WTC11 (cell line): ENCODE measurements at regions not wholly inside any gene's neighbourhood (a gene's known extent, or its start where the extent isn't known, plus 50 kb on each side); places are given as distances from the start of the nearest gene placed in this dataset.

ENCODE experiments used
- ATAC-seq: fragments of 200-7000 bp; cut with Tn5 transposase; 2 replicates; pipeline ENCODE4 v1.10.0; 2021; ENCODE audit warnings: mild to moderate bottlenecking, moderate library complexity
- CTCF ChIA-PET: fragments of 300-600 bp; sonication (Branson Sonifier 250); formaldehyde crosslinking; loops from one replicate; lab custom pipeline; 2021; ENCODE audit warnings: antibody characterized with exemption; lab: Charles Lee
- POLR2A ChIA-PET: fragments of 350-600 bp; sonication (Branson Sonifier 250); formaldehyde crosslinking; loops from one replicate; lab custom pipeline; 2021; ENCODE audit warnings: antibody characterized with exemption; lab: Charles Lee
- DNase-seq: peaks from one replicate; pipeline ENCODE4 v3.0.0; 2021; ENCODE audit warnings: low spot score
- H3K27ac Mint-ChIP-seq: 2 replicates; pipeline ENCODE4 v1.8.0; 2021; ENCODE audit warnings: mixed read lengths
- H3K27me3 Mint-ChIP-seq: 2 replicates; pipeline ENCODE4 v1.8.0; 2021; ENCODE audit warnings: low read depth, mild to moderate bottlenecking, moderate library complexity, mixed read lengths
- H3K36me3 Mint-ChIP-seq: 2 replicates; pipeline ENCODE4 v1.8.0; 2021; ENCODE audit warnings: mixed read lengths
- H3K4me1 Mint-ChIP-seq: 2 replicates; pipeline ENCODE4 v1.8.0; 2022; ENCODE audit warnings: mixed read lengths
- H3K4me3 Mint-ChIP-seq: 2 replicates; pipeline ENCODE4 v1.8.0; 2021; ENCODE audit warnings: mild to moderate bottlenecking, moderate library complexity, mixed read lengths
- H3K9me3 Mint-ChIP-seq: 2 replicates; pipeline ENCODE4 v1.8.0; 2021; ENCODE audit warnings: mixed read lengths
- ATF1 ChIP-seq: sonication (generic); formaldehyde crosslinking; IDR thresholded peaks from 2 replicates; pipeline ENCODE4 v1.8.1; 2023; ENCODE audit warnings: mild to moderate bottlenecking, moderate library complexity, missing genetic modification reagents
- CBFB ChIP-seq: sonication (generic); formaldehyde crosslinking; IDR thresholded peaks from 2 replicates; pipeline ENCODE4 v1.8.1; 2022; ENCODE audit warnings: mild to moderate bottlenecking, low read depth, missing genetic modification reagents
- E2F4 ChIP-seq: sonication (generic); formaldehyde crosslinking; IDR thresholded peaks from 2 replicates; pipeline ENCODE4 v1.8.1; 2022; ENCODE audit warnings: low read depth, mild to moderate bottlenecking, moderate library complexity, missing genetic modification reagents, borderline replicate concordance
- GTF2I ChIP-seq: fragments of 250-450 bp; sonication (Bioruptor Pico); conservative IDR thresholded peaks from 2 replicates; pipeline ENCODE4 v1.4.0; 2021; ENCODE audit warnings: mild to moderate bottlenecking
- IRF2 ChIP-seq: sonication (generic); formaldehyde crosslinking; IDR thresholded peaks from 2 replicates; pipeline ENCODE4 v1.8.0; 2022; ENCODE audit warnings: low read depth, missing genetic modification reagents, borderline replicate concordance
- JAZF1 ChIP-seq: fragments of 250-450 bp; sonication (Bioruptor Pico); IDR thresholded peaks from 2 replicates; pipeline ENCODE4 v1.9.0; 2021; ENCODE audit warnings: moderate library complexity, mild to moderate bottlenecking, inconsistent platforms
- JUN ChIP-seq: sonication (generic); formaldehyde crosslinking; IDR thresholded peaks from 2 replicates; pipeline ENCODE4 v1.8.0; 2023; ENCODE audit warnings: mild to moderate bottlenecking, missing genetic modification reagents
- MYBL2 ChIP-seq: sonication (generic); formaldehyde crosslinking; IDR thresholded peaks from 2 replicates; pipeline ENCODE4 v1.8.1; 2023; ENCODE audit warnings: mild to moderate bottlenecking, moderate library complexity, missing genetic modification reagents
- SOX15 ChIP-seq: fragments of 250-450 bp; sonication (Bioruptor Pico); IDR thresholded peaks from 2 replicates; pipeline ENCODE4 v1.9.0; 2021; ENCODE audit warnings: mild to moderate bottlenecking
- SP1 ChIP-seq: sonication (generic); formaldehyde crosslinking; conservative IDR thresholded peaks from 2 replicates; pipeline ENCODE4 v1.8.1; 2022; ENCODE audit warnings: missing genetic modification reagents
- TEAD1 ChIP-seq: sonication (generic); formaldehyde crosslinking; IDR thresholded peaks from 2 replicates; pipeline ENCODE4 v1.8.0; 2022; ENCODE audit warnings: mild to moderate bottlenecking, missing genetic modification reagents
- TEAD4 ChIP-seq: sonication (generic); formaldehyde crosslinking; IDR thresholded peaks from 2 replicates; pipeline ENCODE4 v1.8.0; 2022; ENCODE audit warnings: mild to moderate bottlenecking, missing genetic modification reagents
- TP53 ChIP-seq: sonication (generic); formaldehyde crosslinking; IDR thresholded peaks from 2 replicates; pipeline ENCODE4 v1.8.1; 2023; ENCODE audit warnings: mild to moderate bottlenecking, missing genetic modification reagents
- ZNF121 ChIP-seq: sonication (generic); formaldehyde crosslinking; IDR thresholded peaks from 2 replicates; pipeline ENCODE4 v1.8.0; 2023; ENCODE audit warnings: missing genetic modification reagents
- ZNF138 ChIP-seq: sonication (generic); formaldehyde crosslinking; conservative IDR thresholded peaks from 2 replicates; pipeline ENCODE4 v1.8.1; 2022; ENCODE audit warnings: mild to moderate bottlenecking, moderate library complexity, missing genetic modification reagents
- ZNF232 ChIP-seq: sonication (generic); formaldehyde crosslinking; IDR thresholded peaks from 2 replicates; pipeline ENCODE4 v1.8.0; 2022; ENCODE audit warnings: mild to moderate bottlenecking, missing genetic modification reagents
- ZNF396 ChIP-seq: fragments of 250-450 bp; sonication (Bioruptor Pico); IDR thresholded peaks from 2 replicates; pipeline ENCODE4 v1.8.0; 2021; ENCODE audit warnings: mild to moderate bottlenecking, moderate library complexity, borderline replicate concordance
- ZNF423 ChIP-seq: fragments of 250-450 bp; sonication (Bioruptor Pico); IDR thresholded peaks from 2 replicates; pipeline ENCODE4 v2.1.2; 2022; ENCODE audit warnings: mild to moderate bottlenecking, moderate library complexity
- ZNF671 ChIP-seq: fragments of 250-450 bp; sonication (Bioruptor Pico); IDR thresholded peaks from 2 replicates; pipeline ENCODE4 v1.8.0; 2021; ENCODE audit warnings: mild to moderate bottlenecking
- TF ChIP-seq, protein P1 (sequence below): sonication (generic); formaldehyde crosslinking; IDR thresholded peaks from 2 replicates; pipeline ENCODE4 v1.8.0; 2022; ENCODE audit warnings: missing genetic modification reagents
- TF ChIP-seq, protein P2 (sequence below): sonication (generic); formaldehyde crosslinking; IDR thresholded peaks from 2 replicates; pipeline ENCODE4 v1.8.1; 2023; ENCODE audit warnings: mild to moderate bottlenecking, moderate library complexity, missing genetic modification reagents
- TF ChIP-seq, protein P3 (sequence below): fragments of 250-450 bp; sonication (Bioruptor Pico); IDR thresholded peaks from 2 replicates; pipeline ENCODE4 v1.9.0; 2021; ENCODE audit warnings: mild to moderate bottlenecking
- TF ChIP-seq, protein P4 (sequence below): sonication (generic); formaldehyde crosslinking; IDR thresholded peaks from 2 replicates; pipeline ENCODE4 v1.8.0; 2022; ENCODE audit warnings: mild to moderate bottlenecking, missing genetic modification reagents
- TF ChIP-seq, protein P5 (sequence below): sonication (generic); formaldehyde crosslinking; IDR thresholded peaks from 2 replicates; pipeline ENCODE4 v1.8.1; 2022; ENCODE audit warnings: mild to moderate bottlenecking, moderate library complexity, missing genetic modification reagents
- TF ChIP-seq, protein P6 (sequence below): sonication (generic); formaldehyde crosslinking; IDR thresholded peaks from 2 replicates; pipeline ENCODE4 v1.8.1; 2023; ENCODE audit warnings: mild to moderate bottlenecking, missing genetic modification reagents, moderate library complexity

GRCh38 chr4:62953752-62954151 is 1455.5 kb downstream of the TECRL start:
- peak; percentile 100 for ATAC-seq
- ChIA-PET CTCF (no interaction called here), POLR2A (no interaction called here)
- peaks cover 20% of the 10 kb centered on the region for H3K4me1 Mint-ChIP-seq
- no peaks in the 10 kb centered on the region for H3K36me3 Mint-ChIP-seq
- H3K4me3 Mint-ChIP-seq: no peak overlapping the region
- H3K9me3 Mint-ChIP-seq: peaks cover 6% of the 10 kb centered on the region; the same call in 1 of the 2 replicates
- no peak for DNase-seq
- no peaks in the 10 kb centered on the region for H3K27me3 Mint-ChIP-seq
- TF ChIP-seq JAZF1 (CRISPR knock-in tag): no peak
- TF ChIP-seq, protein P1, sequence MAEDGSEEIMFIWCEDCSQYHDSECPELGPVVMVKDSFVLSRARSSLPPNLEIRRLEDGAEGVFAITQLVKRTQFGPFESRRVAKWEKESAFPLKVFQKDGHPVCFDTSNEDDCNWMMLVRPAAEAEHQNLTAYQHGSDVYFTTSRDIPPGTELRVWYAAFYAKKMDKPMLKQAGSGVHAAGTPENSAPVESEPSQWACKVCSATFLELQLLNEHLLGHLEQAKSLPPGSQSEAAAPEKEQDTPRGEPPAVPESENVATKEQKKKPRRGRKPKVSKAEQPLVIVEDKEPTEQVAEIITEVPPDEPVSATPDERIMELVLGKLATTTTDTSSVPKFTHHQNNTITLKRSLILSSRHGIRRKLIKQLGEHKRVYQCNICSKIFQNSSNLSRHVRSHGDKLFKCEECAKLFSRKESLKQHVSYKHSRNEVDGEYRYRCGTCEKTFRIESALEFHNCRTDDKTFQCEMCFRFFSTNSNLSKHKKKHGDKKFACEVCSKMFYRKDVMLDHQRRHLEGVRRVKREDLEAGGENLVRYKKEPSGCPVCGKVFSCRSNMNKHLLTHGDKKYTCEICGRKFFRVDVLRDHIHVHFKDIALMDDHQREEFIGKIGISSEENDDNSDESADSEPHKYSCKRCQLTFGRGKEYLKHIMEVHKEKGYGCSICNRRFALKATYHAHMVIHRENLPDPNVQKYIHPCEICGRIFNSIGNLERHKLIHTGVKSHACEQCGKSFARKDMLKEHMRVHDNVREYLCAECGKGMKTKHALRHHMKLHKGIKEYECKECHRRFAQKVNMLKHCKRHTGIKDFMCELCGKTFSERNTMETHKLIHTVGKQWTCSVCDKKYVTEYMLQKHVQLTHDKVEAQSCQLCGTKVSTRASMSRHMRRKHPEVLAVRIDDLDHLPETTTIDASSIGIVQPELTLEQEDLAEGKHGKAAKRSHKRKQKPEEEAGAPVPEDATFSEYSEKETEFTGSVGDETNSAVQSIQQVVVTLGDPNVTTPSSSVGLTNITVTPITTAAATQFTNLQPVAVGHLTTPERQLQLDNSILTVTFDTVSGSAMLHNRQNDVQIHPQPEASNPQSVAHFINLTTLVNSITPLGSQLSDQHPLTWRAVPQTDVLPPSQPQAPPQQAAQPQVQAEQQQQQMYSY (CRISPR knock-in tag): no peak
- no peak for TF ChIP-seq TEAD4 (CRISPR knock-in tag)
- TF ChIP-seq, protein P2, sequence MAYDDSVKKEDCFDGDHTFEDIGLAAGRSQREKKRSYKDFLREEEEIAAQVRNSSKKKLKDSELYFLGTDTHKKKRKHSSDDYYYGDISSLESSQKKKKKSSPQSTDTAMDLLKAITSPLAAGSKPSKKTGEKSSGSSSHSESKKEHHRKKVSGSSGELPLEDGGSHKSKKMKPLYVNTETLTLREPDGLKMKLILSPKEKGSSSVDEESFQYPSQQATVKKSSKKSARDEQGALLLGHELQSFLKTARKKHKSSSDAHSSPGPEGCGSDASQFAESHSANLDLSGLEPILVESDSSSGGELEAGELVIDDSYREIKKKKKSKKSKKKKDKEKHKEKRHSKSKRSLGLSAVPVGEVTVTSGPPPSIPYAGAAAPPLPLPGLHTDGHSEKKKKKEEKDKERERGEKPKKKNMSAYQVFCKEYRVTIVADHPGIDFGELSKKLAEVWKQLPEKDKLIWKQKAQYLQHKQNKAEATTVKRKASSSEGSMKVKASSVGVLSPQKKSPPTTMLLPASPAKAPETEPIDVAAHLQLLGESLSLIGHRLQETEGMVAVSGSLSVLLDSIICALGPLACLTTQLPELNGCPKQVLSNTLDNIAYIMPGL (CRISPR knock-in tag): no peak
- TF ChIP-seq, protein P3, sequence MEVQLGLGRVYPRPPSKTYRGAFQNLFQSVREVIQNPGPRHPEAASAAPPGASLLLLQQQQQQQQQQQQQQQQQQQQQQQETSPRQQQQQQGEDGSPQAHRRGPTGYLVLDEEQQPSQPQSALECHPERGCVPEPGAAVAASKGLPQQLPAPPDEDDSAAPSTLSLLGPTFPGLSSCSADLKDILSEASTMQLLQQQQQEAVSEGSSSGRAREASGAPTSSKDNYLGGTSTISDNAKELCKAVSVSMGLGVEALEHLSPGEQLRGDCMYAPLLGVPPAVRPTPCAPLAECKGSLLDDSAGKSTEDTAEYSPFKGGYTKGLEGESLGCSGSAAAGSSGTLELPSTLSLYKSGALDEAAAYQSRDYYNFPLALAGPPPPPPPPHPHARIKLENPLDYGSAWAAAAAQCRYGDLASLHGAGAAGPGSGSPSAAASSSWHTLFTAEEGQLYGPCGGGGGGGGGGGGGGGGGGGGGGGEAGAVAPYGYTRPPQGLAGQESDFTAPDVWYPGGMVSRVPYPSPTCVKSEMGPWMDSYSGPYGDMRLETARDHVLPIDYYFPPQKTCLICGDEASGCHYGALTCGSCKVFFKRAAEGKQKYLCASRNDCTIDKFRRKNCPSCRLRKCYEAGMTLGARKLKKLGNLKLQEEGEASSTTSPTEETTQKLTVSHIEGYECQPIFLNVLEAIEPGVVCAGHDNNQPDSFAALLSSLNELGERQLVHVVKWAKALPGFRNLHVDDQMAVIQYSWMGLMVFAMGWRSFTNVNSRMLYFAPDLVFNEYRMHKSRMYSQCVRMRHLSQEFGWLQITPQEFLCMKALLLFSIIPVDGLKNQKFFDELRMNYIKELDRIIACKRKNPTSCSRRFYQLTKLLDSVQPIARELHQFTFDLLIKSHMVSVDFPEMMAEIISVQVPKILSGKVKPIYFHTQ (CRISPR knock-in tag): no peak
- TF ChIP-seq GTF2I (CRISPR knock-in tag): no peak
- TF ChIP-seq ATF1 (CRISPR knock-in tag): no peak
- TF ChIP-seq MYBL2: no peak
- TF ChIP-seq ZNF232 (CRISPR knock-in tag): no peak
- no peak for TF ChIP-seq ZNF121 (CRISPR knock-in tag)
- TF ChIP-seq, protein P4, sequence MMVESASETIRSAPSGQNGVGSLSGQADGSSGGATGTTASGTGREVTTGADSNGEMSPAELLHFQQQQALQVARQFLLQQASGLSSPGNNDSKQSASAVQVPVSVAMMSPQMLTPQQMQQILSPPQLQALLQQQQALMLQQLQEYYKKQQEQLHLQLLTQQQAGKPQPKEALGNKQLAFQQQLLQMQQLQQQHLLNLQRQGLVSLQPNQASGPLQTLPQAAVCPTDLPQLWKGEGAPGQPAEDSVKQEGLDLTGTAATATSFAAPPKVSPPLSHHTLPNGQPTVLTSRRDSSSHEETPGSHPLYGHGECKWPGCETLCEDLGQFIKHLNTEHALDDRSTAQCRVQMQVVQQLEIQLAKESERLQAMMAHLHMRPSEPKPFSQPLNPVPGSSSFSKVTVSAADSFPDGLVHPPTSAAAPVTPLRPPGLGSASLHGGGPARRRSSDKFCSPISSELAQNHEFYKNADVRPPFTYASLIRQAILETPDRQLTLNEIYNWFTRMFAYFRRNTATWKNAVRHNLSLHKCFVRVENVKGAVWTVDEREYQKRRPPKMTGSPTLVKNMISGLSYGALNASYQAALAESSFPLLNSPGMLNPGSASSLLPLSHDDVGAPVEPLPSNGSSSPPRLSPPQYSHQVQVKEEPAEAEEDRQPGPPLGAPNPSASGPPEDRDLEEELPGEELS (CRISPR knock-in tag): no peak
- no peak for TF ChIP-seq IRF2 (CRISPR knock-in tag)
- H3K27ac Mint-ChIP-seq: peak overlapping the region; percentile 30; the same call in 1 of the 2 replicates

GRCh38 chr4:62952366-62952765 is 1456.9 kb downstream of the TECRL start:
- Mint-ChIP-seq H3K9me3 (peaks cover 6% of the 10 kb centered on the region; the same call in 1 of the 2 replicates), H3K36me3 (no peaks in the 10 kb centered on the region), H3K27ac (no peak overlapping the region), H3K4me1 (peaks cover 20% of the 10 kb centered on the region), H3K27me3 (no peaks in the 10 kb centered on the region), H3K4me3 (no peak overlapping the region)
- ChIA-PET CTCF (no interaction called here), POLR2A (no interaction called here)
- ATAC-seq (no peak), DNase-seq (no peak)
- no peak for TF ChIP-seq ZNF423 (CRISPR knock-in tag)
- no peak for TF ChIP-seq E2F4
- no peak for TF ChIP-seq TEAD1 (CRISPR knock-in tag)
- no peak for TF ChIP-seq SP1 (CRISPR knock-in tag)
- no peak for TF ChIP-seq TP53 (CRISPR knock-in tag)
- TF ChIP-seq, protein P5, sequence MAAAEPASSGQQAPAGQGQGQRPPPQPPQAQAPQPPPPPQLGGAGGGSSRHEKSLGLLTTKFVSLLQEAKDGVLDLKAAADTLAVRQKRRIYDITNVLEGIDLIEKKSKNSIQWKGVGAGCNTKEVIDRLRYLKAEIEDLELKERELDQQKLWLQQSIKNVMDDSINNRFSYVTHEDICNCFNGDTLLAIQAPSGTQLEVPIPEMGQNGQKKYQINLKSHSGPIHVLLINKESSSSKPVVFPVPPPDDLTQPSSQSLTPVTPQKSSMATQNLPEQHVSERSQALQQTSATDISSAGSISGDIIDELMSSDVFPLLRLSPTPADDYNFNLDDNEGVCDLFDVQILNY (CRISPR knock-in tag): no peak
- TF ChIP-seq ZNF671: no peak
- TF ChIP-seq ZNF138 (CRISPR knock-in tag): no peak
- no peak for TF ChIP-seq SOX15
- TF ChIP-seq, protein P6, sequence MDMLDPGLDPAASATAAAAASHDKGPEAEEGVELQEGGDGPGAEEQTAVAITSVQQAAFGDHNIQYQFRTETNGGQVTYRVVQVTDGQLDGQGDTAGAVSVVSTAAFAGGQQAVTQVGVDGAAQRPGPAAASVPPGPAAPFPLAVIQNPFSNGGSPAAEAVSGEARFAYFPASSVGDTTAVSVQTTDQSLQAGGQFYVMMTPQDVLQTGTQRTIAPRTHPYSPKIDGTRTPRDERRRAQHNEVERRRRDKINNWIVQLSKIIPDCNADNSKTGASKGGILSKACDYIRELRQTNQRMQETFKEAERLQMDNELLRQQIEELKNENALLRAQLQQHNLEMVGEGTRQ: no peak
- TF ChIP-seq GTF2I (CRISPR knock-in tag): no peak
- no peak for TF ChIP-seq JUN
- TF ChIP-seq ZNF396: no peak
- no peak for TF ChIP-seq CBFB (CRISPR knock-in tag)
